Left lobe of liver (tissue), 2 donors: ENCODE measurements at regions not wholly inside any gene's neighbourhood (a gene's known extent, or its start where the extent isn't known, plus 50 kb on each side); places are given as distances from the start of the nearest gene placed in this dataset.

Experiments
- ATAC-seq: fragments of 200-7000 bp; cut with Tn5 transposase; one replicate; pipeline ENCODE4 v1.9.1; 2020; ENCODE audit warnings: mild to moderate bottlenecking, moderate library complexity
- DNase-seq: peaks from one replicate; pipeline ENCODE4 v3.0.0-alpha.2; 2020; ENCODE audit warnings: low spot score
- donor health status: DM: no; HTN: no; CAD: no; lungs with moderate emphysema.
- donor health status: DM: no; HTN: yes; CAD: no.

GRCh38 chr5:18807256-18808149 is 1173.2 kb downstream of the TAF11L14 start:
- ATAC-seq = no peak
- DNase-seq = no peak

GRCh38 chr5:18811661-18812060 is 1176.3 kb downstream of the CDH18 start:
- ATAC-seq (no peak), DNase-seq (no peak)

GRCh38 chr5:18828351-18828750 is 1159.6 kb downstream of the CDH18 start:
- no peak for ATAC-seq
- no peak for DNase-seq

GRCh38 chr5:18829539-18829938 is 1158.5 kb downstream of the CDH18 start:
- ATAC-seq (no peak), DNase-seq (no peak)

GRCh38 chr5:18850216-18850615 is 1137.8 kb downstream of the CDH18 start:
- DNase-seq = no peak
- ATAC-seq = no peak

DNA sequence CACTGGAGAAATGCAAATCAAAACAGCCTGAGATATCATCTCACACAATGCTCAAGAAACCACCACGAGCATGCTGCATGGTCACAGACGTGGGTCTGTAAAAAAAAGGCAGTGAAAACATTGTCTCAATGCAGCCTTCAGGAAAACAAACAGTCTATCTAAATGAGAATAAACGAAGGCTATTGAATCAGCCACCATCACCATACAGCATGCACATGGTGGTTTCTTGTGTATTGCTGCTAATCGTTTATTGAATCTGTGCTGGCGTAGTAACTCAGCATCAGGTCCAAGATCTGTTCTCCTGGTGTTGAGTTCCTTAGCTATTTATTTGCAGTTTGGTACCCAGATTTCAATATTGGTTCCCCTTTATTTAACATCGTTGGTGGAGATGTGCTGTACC is 1115.0 kb downstream of the CDH18 start:
- no peak for ATAC-seq

DNA sequence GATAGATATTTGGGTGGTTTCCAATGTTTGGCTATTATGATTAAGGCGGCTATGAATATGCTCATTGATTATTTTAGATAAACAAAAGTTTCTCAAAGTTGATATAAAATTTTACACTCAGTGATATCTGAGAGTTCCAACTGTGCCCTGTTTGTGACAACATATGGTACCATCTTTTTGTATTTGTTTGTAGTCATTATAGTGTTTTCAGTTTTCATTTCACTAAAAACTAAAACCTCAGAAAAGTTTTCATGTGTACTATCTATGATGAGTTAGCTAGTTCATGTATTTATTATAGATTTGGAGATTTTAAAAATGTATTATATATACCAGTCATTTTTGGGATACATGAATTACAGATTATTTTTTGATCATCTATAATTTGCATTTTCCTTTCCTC is 1111.4 kb downstream of the CDH18 start:
- ATAC-seq (no peak), DNase-seq (no peak)

More for the DNA sequence above, 1115.0 kb downstream of the CDH18 start:
- DNase-seq = no peak

GRCh38 chr5:18881615-18882014 is 1106.4 kb downstream of the CDH18 start:
- DNase-seq (no peak), ATAC-seq (no peak)

DNA sequence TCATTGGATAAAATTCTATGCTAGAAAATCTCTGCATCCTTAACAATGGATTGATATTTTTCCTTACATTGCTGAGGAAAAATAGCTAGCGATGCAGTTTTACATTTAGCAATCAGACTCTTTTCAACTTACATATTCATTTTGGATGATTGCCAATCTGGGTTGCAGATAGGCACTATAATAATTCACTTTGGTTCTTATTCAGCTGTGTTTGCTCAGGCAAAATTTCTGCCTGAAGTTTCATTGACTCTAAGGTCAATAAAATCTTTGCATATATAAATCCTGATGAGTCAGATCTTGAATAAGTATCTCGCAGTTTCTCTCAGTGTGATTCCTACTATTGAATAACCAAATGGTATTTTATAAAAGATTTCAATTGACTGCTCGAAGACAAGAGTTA is 1105.8 kb downstream of the CDH18 start:
- ATAC-seq (no peak), DNase-seq (no peak)

DNA sequence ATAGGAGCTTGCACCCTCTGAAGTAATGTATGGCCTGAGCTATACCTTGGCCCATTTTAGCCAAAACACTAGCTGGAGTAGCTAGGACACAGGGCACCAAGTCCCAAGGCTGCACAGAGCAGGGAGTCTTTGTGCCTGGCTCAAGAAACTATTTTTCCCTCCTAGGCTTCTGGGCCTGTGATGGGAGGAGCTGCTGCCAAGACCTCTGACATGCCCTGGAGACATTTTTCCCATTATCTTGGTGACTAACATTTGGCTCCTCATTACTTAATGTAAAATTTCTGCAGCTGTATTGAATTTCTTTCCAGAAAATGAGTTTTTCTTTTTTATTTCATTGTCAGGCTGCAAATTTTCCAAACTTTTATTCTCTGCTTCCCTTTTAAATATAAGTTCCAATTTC is 1099.2 kb downstream of the CDH18 start:
- no peak for ATAC-seq
- DNase-seq = no peak

DNA sequence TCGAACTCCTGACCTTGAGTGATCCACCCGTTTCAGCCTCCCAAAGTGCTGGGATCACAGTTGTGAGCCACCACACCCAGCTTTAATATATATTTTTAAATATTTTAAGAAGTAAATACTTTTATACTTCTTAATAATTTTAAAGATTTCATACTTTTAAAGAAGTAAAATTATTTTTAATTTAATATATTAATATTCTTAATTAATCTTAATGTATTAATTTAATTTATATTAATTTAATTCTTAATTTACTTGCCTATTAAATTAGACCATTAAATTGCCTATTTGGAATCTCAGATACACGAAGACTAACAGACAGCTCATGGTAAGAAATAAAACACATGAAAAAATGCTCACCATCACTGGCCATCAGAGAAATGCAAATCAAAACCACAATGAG is 1087.4 kb downstream of the CDH18 start:
- ATAC-seq (no peak), DNase-seq (no peak)

- ATAC-seq (no peak), DNase-seq (no peak)
These were observed 1067.0 kb downstream of the CDH18 start for GRCh38 chr5:18920966-18921365.

DNA sequence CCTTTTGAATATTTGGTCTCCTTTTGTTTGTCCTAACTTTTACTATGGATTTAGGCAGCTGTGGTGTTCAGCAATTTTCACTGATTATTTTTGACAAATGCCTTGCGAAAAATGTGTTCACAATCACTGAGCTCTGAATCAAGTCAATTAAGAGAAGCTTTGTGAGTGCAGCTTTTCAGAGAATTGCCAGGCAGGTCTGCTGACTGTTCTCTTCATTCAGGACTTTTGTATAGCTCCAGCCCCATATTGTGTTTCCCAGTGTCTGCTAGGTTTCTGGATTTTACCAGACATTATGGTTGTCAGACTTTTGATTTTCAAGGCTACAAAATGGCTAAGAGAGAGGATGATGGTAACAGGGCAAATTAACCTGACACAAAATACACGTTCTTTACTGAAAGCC is 1055.9 kb downstream of the CDH18 start:
- ATAC-seq (no peak), DNase-seq (no peak)

- DNase-seq (no peak), ATAC-seq (no peak)
These were observed 1043.2 kb downstream of the CDH18 start for GRCh38 chr5:18944771-18945170.

GRCh38 chr5:18954239-18954638 is 1033.8 kb downstream of the CDH18 start:
- ATAC-seq (no peak), DNase-seq (no peak)

- DNase-seq (no peak), ATAC-seq (no peak)
These were observed 1028.5 kb downstream of the CDH18 start for GRCh38 chr5:18959535-18959934.

GRCh38 chr5:18961234-18961633 is 1026.8 kb downstream of the CDH18 start:
- DNase-seq (no peak), ATAC-seq (no peak)

DNA sequence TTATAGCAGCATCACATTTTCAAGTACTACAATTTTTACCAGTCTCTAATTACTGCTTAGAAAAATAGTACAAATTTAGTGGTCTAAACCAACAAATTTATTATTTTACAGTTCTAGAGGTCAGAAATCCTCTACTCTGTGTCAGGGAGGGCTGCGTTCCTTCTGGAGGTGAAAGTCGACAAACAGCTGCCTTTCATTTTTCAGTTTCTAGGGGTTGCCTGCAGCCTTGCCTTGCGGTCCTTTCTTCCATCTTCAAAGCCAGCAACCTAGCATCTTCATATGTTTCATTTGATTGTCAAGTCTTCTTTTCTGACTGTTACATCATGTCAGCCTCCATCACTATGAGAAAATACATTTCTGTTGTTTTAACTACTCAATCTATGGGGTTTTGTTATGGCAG is 1022.1 kb downstream of the CDH18 start:
- ATAC-seq (no peak), DNase-seq (no peak)

DNA sequence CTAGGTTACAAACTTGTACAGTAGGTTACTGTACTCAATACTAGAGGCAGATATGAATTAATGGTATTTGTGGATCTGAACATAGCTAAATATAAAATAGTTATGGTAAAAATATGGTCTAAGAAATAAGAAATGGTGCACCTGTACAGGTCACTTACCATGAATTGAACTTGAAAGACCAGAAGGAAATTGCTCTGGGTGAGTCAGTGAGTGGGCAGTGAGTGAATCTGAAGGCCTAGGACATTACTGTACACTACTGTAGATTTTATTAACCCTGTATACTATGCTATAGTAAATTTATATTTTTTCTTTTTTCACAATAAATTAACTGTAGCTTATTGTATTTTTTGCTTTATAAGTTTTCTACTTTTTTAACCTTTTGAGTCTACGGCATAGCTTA is 1020.4 kb downstream of the CDH18 start:
- no peak for ATAC-seq

DNA sequence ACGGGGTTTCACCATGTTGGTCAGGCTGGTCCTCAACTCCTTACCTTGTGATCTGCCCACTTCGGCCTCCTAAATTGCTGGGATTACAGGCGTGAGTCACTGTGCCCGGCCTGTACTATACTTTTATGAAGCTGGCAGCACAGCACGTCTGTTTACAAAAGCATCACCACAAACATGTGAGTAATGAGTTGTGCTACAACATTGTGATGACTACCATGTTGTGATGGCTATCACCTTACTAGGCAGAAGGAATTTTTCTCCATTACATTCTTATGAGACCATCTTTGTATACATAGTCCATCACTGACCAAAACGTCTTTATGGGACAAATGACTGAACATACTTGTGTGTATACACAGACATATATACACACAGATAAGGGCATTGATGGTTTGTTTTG is 1019.0 kb downstream of the CDH18 start:
- no peak for DNase-seq
- ATAC-seq = no peak

More for the DNA sequence above, 1020.4 kb downstream of the CDH18 start:
- DNase-seq = no peak

GRCh38 chr5:18970000-18970399 is 1018.0 kb downstream of the CDH18 start:
- no peak for DNase-seq
- ATAC-seq = no peak

- DNase-seq (no peak), ATAC-seq (no peak)
These were observed 1015.8 kb downstream of the CDH18 start for GRCh38 chr5:18972177-18972576.

DNA sequence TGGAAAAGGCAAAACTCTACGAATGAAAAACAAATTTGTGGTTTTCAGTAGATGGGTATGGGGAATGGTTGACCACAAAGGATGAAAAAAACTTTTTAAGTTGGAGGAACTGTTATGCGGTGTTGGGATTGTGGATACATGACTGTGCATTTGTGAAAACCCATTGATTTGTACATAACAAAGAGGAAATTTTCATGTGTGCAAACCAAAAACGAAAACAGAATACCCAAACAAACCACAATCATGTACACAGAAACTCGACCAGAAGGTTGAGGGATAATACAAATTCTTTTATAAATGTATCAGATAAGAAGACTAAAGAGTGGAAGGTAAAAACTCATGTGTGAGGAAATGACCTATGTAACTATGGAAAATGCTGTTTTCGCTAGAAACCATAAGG is 1012.4 kb downstream of the CDH18 start:
- ATAC-seq (no peak), DNase-seq (no peak)
